ENCODE measurements at regions not wholly inside any gene's neighbourhood (a gene's known extent, or its start where the extent isn't known, plus 50 kb on each side); places are given as distances from the start of the nearest gene placed in this dataset.

DNA sequence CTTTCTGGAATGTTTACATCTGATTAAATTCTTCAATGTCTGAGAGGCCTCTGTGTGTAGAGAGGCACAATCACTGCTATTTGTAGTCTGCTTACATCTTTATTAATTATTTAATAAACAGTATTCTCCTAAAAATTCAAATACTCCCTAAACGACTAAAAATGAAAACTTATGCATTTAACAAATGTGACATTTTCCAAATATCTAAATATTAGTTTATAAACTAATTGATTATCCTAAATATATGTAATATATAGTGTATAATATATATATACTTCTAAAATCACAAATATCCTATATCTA lies 57.7 kb upstream of the ZBED3 start:
- no peak overlapping the region for H3K27ac ChIP-seq
- TF ChIP-seq, protein P1, sequence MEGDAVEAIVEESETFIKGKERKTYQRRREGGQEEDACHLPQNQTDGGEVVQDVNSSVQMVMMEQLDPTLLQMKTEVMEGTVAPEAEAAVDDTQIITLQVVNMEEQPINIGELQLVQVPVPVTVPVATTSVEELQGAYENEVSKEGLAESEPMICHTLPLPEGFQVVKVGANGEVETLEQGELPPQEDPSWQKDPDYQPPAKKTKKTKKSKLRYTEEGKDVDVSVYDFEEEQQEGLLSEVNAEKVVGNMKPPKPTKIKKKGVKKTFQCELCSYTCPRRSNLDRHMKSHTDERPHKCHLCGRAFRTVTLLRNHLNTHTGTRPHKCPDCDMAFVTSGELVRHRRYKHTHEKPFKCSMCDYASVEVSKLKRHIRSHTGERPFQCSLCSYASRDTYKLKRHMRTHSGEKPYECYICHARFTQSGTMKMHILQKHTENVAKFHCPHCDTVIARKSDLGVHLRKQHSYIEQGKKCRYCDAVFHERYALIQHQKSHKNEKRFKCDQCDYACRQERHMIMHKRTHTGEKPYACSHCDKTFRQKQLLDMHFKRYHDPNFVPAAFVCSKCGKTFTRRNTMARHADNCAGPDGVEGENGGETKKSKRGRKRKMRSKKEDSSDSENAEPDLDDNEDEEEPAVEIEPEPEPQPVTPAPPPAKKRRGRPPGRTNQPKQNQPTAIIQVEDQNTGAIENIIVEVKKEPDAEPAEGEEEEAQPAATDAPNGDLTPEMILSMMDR (IDR thresholded peaks at IDR 0.05) = peak; percentile 72
- TF ChIP-seq ZFX (IDR thresholded peaks at IDR 0.05; ENCODE audit: borderline replicate concordance) = no peak

DNA sequence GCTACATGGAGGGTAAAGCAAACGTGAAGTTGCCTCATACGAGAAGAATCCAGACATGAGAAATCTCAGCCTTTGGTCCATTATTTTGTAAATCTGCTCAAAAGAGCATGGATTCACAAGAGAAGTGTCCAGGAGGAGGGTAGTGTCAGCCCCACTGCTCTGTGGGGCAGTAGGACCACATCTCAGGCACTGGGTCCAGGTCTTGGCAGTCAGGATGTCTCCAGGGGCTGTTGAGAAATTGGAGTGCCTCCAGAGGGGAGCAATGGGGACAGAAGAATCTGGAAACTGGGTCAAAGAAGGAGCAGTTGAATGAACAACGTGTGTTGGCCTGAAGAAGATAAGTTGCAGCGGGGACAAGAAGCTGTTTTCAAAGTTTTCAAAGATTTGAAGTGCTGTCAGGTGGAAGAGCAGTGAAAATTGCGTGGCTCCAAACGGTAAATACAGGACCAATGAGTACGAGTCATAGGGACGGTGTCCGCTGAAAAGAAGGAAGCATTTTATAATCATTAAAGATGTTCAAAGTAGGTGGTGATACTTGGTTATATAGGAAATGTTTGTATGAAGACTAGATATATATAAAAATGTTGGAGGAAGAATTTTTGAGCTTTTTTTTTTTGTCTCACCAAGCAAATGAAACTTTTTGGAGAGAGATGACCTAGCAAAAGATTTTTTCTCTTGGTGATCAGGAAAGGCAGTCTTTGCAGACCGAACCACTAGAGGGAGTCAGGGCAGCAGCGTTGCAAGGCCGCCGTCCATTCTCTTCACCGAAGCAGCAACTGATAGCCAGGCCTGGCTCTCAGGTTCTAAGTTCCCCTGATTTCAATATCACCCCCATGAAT lies 57.1 kb upstream of the ZBED3 start:
- no peak for TF ChIP-seq ZFX (IDR thresholded peaks at IDR 0.05; ENCODE audit: borderline replicate concordance)
- TF ChIP-seq, protein P1 (IDR thresholded peaks at IDR 0.05) = peak; percentile 96
- H3K27ac ChIP-seq = no peak overlapping the region

DNA sequence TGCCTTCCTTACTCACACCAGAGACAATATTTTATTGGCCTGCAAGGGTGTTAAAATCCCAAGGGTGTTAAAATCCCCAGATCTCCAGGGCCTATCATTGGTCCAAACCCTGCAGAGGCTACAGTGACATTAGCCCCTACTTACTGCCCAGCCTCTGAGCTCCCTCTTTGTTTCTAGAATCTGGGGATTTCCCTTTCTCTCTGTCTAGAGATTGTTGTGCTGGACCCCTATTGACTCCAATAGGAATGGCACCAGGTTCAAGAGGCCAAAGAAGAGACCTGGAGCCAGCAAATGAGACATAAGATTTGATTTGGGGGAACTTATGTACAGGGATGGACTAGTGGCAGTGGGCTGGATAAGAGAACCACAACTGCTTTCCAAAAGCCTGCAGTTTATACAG lies 53.3 kb upstream of the ZBED3 start:
- TF ChIP-seq ZFX (IDR thresholded peaks at IDR 0.05; ENCODE audit: borderline replicate concordance) = no peak
- TF ChIP-seq, protein P1 (IDR thresholded peaks at IDR 0.05) = no peak
- no peak overlapping the region for H3K27ac ChIP-seq

DNA sequence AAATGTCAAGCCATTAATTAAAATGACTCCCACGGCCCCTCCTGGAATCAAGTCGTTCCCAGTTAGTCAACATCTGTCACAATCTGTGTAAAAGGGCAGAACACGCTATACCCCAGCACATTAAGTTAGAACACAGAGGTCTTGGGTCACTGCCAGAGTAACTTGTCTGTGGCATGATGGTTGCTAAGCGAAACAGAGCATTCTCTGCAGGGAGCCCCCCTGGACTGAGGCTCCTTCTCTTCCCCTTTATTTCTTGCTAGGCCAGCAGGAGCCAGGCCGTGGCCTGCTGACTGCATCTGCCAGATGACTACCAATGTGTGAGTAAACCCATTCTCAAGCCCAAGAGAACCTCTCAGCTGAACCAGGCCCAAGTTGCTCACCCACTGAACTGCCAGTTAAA lies 51.9 kb upstream of the ZBED3 start:
- TF ChIP-seq, protein P1 (IDR thresholded peaks at IDR 0.05) = no peak
- no peak for TF ChIP-seq ZFX (IDR thresholded peaks at IDR 0.05; ENCODE audit: borderline replicate concordance)

More for the DNA sequence above, 51.9 kb upstream of the ZBED3 start:
- H3K27ac ChIP-seq = no peak overlapping the region
